GM18951 (cell line): ENCODE measurements at regions not wholly inside any gene's neighbourhood (a gene's known extent, or its start where the extent isn't known, plus 50 kb on each side); places are given as distances from the start of the nearest gene placed in this dataset.
"Not testable (repeated sequence)": the region's sequence is repeated elsewhere in the genome, so short reads cannot be mapped to it uniquely, and the experiment has no call there.

Experiments used
- POLR2A ChIP-seq: IDR thresholded peaks from 4 replicates; pipeline ENCODE4 v1.6.1; 2011; ENCODE audit warnings: mild to moderate bottlenecking; ENCODE audit not compliant: insufficient read length, insufficient read depth; ENCODE audit errors: extremely low read depth
- in situ Hi-C: fragments of 300-500 bp; cut with MboI; formaldehyde crosslinking; loops from one replicate; pipeline ENCODE4 v1.12.0; 2022; ENCODE audit warnings: low sequenced_read_pairs, mixed read lengths, inconsistent platforms; ENCODE audit not compliant: unreplicated experiment

DNA sequence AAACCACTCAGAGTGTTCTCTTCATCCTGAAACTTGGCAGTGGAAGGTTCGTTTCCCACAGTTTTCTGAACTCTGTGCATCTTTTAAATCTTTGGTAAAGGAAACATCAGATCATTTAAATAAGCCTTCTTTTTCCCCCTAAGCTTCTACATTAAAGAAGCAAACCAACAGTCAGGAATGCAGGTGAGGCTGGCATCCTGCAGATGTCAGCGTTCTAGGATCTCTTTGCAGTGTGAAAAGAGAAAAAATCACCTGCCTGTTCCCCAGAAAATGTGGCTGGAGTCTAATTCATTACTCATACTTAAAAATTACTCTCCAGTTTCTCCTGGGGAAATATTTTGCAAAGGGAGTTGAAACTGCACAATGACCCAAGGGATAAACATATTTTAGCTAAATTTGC lies 64.5 kb upstream of the ZCCHC2 start:
- no peak for TF ChIP-seq POLR2A
- in situ Hi-C loops: no loop called here

DNA sequence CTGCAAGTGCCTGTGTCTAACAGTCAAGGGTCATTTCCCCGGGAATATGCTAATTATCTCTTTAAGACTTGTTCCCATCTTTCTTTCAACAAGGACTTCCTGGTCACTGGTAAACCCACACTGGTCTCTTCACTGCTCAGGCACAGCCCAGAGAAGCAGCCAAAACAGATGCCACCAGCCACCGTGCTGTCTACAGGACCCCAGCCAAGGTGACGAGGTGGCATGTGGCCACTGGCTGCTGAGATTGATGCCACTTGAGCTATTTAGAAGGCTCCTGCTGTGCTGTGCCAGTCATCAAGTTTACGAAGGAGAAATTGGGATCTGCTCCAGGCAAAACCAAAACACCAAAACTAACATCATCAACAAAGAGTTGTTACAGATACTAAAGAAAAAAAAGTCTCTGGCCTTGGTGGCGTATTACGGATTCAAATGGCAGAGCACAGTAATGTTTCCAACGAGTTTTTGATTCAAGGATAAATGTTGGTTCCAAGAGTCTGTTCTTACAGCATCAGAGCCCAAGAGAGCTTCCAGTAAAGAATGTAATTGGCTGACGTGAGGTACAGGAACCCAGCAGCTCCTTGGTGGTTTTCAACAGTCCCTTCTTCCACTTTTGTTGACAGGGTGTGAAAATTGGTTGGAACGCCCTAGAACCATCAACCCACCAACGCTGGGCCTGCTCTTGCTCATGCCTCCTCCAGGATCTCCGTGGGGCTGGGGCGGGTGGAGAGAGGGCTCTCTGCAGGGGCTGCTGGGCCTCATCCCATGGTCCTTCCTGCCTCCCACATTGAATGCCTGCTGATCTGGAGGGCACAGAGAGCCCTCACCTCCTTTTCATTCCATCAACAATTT lies 63.7 kb upstream of the ZCCHC2 start:
- in situ Hi-C loops: no loop called here
- no peak for TF ChIP-seq POLR2A

DNA sequence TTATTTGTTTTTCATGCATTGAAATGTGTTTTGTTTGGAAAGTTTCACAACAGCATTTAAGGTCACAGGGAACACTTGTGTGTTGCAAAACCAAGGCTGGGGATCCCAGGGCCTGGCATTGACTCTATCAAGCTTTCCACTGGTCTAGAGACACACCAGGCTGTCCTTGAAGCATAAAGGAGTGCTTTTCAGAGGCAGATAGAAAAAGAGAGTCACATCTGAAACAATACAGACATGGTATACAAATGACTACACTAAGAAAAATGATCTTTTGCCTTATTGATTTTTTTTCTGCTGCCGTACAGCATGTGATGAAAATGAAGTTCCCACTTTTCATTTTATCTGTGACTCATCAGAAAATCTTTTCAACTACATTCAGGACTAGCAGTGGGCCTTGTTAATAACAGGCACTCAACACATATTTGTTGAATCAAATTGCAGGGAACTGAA lies 61.9 kb upstream of the ZCCHC2 start:
- in situ Hi-C loops: no loop called here

DNA sequence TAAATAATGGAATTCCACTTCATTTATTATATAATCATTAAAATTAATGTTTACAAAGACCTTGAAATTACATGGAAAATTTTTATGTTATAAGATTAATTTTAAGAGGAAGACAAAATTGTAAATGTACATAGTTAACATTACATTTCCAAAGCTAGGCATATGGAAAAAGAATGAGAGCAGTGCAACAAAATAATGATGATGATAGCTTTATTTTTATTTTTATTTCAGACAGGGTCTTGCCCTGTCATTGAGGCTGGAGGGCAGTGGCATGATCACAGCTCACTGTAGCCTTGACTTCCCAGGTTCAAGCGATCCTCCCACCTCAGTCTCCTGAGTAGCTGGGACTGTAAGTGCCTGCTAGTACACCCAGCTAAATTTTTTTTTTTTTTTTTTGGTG lies 61.2 kb upstream of the ZCCHC2 start:
- in situ Hi-C loops: no loop called here
- TF ChIP-seq POLR2A: no peak

More for the DNA sequence above, 61.9 kb upstream of the ZCCHC2 start:
- TF ChIP-seq POLR2A: no peak

DNA sequence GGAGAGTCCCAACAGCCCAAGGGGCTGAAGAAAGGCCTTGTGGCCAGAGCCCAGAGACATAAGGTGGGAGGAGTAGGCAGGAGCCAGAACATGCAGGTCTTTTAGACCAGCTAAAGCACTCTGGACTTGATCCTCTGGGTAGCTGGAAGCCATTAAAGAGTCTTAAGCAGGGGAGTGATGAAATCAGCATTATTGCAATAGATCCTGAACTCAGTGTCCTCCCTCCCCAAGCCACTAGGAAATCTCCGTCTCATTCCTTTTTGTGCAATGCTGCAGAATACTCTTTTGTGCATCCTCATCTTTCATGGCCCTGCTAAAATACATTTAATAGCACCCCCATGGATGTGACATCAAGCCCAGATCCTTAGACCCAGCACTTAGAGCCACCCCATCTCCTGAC lies 58.6 kb upstream of the ZCCHC2 start:
- in situ Hi-C loops: no loop called here
- no peak for TF ChIP-seq POLR2A

DNA sequence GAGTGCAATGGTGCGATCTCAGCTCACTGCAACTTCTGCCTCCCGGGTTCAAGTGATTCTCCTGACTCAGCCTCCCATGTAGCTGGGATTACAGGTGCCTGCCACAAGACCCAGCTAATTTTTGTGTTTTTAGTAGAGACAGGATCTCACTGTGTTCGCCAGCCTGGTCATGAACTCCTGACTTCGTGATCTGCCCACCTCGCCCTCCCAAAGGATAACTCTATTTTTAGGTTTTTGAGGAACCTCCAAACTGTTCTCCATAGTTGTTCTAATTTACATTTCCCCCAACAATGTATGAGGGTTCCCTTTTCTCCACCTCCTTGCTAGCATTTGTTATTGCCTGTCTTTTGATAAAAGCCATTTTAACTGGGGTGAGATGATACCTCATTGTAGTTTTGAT lies 53.7 kb upstream of the ZCCHC2 start:
- in situ Hi-C loops: not testable (repeated sequence)
